Renal cortical epithelial cell (primary cell): ENCODE measurements at regions not wholly inside any gene's neighbourhood (a gene's known extent, or its start where the extent isn't known, plus 50 kb on each side); places are given as distances from the start of the nearest gene placed in this dataset.
"Not testable (repeated sequence)": the region's sequence is repeated elsewhere in the genome, so short reads cannot be mapped to it uniquely, and the experiment has no call there.

Experiments
- DNase-seq: peaks from one replicate; pipeline ENCODE4 v3.0.0-alpha.2; 2011; ENCODE audit warnings: low read depth

GRCh38 chrX:84267432-84267831 is 79.4 kb upstream of the RPS6KA6 start:
- not testable (repeated sequence) for DNase-seq

GRCh38 chrX:84259868-84260267 is 71.9 kb upstream of the RPS6KA6 start:
- DNase-seq = no peak

GRCh38 chrX:84258708-84259107 is 70.7 kb upstream of the RPS6KA6 start:
- DNase-seq = no peak

GRCh38 chrX:84248226-84248625 is 60.2 kb upstream of the RPS6KA6 start:
- DNase-seq = peak; percentile 10

GRCh38 chrX:84240848-84241565 is 53.0 kb upstream of the RPS6KA6 start:
- DNase-seq = no peak
